Type B pancreatic cell (in vitro differentiated cells): ENCODE measurements at regions not wholly inside any gene's neighbourhood (a gene's known extent, or its start where the extent isn't known, plus 50 kb on each side); places are given as distances from the start of the nearest gene placed in this dataset.

Source experiments
- DNase-seq: peaks from one replicate; pipeline ENCODE4 v3.0.0; 2021; ENCODE audit warnings: mixed read lengths; ENCODE audit not compliant: unreplicated experiment; ENCODE audit errors: extremely low spot score
- H3K27ac Mint-ChIP-seq: 2 replicates; pipeline ENCODE4 v1.8.0; 2021; ENCODE audit warnings: mild to moderate bottlenecking, mixed read lengths
- H3K27me3 Mint-ChIP-seq: 2 replicates; pipeline ENCODE4 v1.8.0; 2021; ENCODE audit warnings: mixed read lengths
- H3K36me3 Mint-ChIP-seq: 2 replicates; pipeline ENCODE4 v1.8.0; 2021; ENCODE audit warnings: mixed read lengths
- H3K4me1 Mint-ChIP-seq: one replicate; pipeline ENCODE4 v1.8.0; 2021; ENCODE audit warnings: mixed read lengths; ENCODE audit not compliant: unreplicated experiment
- H3K4me3 Mint-ChIP-seq: 2 replicates; pipeline ENCODE4 v1.8.0; 2021; ENCODE audit warnings: mild to moderate bottlenecking, mixed read lengths
- H3K9me3 Mint-ChIP-seq: 2 replicates; pipeline ENCODE4 v1.8.0; 2021; ENCODE audit warnings: mixed read lengths
- TF ChIP-seq, protein P1 (sequence below): fragments of 200-600 bp; sonication (generic); conservative IDR thresholded peaks from 2 replicates; pipeline ENCODE4 v1.5.0; 2021; ENCODE audit warnings: antibody characterized with exemption, mild to moderate bottlenecking

DNA sequence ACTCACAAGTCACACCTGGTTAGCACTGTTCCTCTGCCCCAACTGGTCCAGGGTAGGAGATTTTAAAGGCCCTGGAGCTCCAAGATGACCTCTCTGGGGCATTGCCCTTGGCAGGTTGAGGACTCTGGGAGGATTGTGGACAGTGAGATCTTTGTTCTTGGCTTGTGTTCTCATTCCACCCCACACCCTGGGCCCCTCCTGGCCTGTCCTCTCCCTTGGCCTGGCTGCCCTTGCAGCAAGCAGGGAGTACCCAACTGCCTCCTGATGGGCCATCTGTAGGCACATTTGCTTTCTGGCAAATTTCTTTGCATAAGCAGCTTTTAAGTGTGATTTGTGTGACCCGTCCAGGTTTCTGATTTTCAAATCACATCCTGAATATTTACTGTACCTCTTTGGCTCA, 239.6 kb downstream of the UTP18 start:
- peaks cover 17% of the 10 kb centered on the region for H3K27me3 Mint-ChIP-seq
- no peak overlapping the region for H3K4me3 Mint-ChIP-seq
- peaks cover 4% of the 10 kb centered on the region for H3K4me1 Mint-ChIP-seq
- no peaks in the 10 kb centered on the region for H3K36me3 Mint-ChIP-seq
- H3K9me3 Mint-ChIP-seq, result no peaks in the 10 kb centered on the region
- no peak for DNase-seq
- no peak overlapping the region for H3K27ac Mint-ChIP-seq
- TF ChIP-seq, protein P1, sequence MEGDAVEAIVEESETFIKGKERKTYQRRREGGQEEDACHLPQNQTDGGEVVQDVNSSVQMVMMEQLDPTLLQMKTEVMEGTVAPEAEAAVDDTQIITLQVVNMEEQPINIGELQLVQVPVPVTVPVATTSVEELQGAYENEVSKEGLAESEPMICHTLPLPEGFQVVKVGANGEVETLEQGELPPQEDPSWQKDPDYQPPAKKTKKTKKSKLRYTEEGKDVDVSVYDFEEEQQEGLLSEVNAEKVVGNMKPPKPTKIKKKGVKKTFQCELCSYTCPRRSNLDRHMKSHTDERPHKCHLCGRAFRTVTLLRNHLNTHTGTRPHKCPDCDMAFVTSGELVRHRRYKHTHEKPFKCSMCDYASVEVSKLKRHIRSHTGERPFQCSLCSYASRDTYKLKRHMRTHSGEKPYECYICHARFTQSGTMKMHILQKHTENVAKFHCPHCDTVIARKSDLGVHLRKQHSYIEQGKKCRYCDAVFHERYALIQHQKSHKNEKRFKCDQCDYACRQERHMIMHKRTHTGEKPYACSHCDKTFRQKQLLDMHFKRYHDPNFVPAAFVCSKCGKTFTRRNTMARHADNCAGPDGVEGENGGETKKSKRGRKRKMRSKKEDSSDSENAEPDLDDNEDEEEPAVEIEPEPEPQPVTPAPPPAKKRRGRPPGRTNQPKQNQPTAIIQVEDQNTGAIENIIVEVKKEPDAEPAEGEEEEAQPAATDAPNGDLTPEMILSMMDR, result no peak

DNA sequence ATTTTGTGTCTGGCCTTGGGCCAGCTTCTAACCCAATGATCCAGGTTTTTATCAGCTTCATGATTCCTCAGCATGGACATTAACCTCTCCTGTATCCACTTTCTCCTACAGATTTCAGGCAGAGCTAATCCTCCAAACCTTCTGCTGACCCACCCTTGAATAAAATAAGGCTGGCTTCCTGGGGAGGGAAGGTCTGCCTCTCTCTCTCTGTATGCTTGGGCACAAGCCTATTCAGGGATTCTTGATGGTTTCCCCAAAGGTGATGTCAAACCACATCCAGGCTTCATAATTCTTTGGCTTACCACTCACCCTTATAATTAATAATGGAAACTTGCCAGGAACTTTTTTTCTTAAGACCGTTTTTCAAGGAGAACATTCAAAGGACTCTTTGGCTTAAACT, 240.1 kb downstream of the UTP18 start:
- Mint-ChIP-seq H3K27me3 (peaks cover 20% of the 10 kb centered on the region), H3K9me3 (no peaks in the 10 kb centered on the region), H3K4me1 (no peaks in the 10 kb centered on the region), H3K36me3 (no peaks in the 10 kb centered on the region), H3K27ac (no peak overlapping the region), H3K4me3 (no peak overlapping the region)
- no peak for DNase-seq
- TF ChIP-seq, protein P1, result no peak

DNA sequence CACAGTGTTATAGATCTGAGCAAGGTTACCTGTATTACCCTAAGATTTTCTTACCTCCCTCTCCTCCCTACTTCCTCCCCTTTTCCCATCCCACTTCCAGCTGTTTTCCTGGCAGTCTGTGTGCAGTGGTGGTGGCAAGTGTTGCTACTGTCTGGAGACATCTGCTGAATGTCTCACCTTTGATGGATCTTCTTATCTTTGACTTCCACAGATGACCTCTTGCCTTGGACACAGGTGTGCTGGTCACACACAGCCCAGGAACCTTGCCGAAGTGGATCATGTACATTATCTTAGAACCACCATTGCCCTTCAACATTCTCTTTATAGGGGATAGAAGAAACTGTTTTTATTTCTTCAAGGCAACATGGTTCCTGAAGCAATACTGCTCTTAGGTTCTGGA, 245.1 kb downstream of the UTP18 start:
- Mint-ChIP-seq H3K36me3 (no peaks in the 10 kb centered on the region), H3K4me1 (no peaks in the 10 kb centered on the region), H3K4me3 (no peak overlapping the region), H3K27me3 (peaks cover 25% of the 10 kb centered on the region), H3K9me3 (no peaks in the 10 kb centered on the region), H3K27ac (no peak overlapping the region)
- TF ChIP-seq, protein P1, result no peak
- no peak for DNase-seq

DNA sequence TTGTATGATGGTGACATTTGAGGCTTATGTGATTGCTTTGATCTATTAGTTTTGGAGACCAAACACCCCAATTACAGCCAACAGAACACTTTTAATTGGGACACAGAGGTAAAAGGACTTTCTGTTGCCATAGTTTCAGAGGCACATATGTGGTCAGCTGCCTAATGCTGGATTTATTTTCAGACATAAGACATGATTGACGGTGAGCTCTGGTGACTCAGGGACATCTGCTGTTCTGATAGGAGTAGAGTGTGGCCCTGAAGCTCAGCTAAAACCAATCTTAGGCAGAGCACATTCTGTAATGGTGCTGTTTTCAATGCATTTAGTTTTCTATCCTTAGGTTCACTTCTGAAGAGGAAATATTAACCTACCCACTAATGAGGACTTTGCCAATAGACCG, 247.1 kb downstream of the UTP18 start:
- no peak for DNase-seq
- Mint-ChIP-seq H3K36me3 (no peaks in the 10 kb centered on the region), H3K9me3 (no peaks in the 10 kb centered on the region), H3K27ac (no peak overlapping the region), H3K4me3 (no peak overlapping the region), H3K27me3 (peaks cover 25% of the 10 kb centered on the region), H3K4me1 (no peaks in the 10 kb centered on the region)
- TF ChIP-seq, protein P1, result no peak

DNA sequence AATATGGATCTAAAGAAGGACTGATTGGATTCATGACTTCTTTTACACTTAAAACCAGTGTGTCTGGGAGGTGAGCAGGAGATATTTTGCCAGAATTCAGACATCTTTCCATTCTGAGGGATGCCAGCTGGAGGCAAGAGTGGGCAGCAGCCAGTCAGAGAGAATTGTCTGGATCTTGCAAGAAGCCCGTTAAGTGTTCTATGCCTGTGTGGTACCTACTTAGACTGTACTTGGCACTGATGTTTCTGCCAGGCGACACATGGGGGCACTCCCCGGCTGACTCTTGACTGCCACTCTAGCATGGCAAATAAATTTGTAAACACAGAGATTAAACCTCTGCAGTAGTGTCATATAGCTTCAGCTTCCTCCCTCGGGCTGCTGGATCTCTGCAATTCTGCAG, 247.7 kb downstream of the UTP18 start:
- TF ChIP-seq, protein P1, result no peak
- no peaks in the 10 kb centered on the region for H3K4me1 Mint-ChIP-seq
- no peak for DNase-seq
- no peaks in the 10 kb centered on the region for H3K9me3 Mint-ChIP-seq
- no peak overlapping the region for H3K27ac Mint-ChIP-seq
- H3K4me3 Mint-ChIP-seq, result no peak overlapping the region
- no peaks in the 10 kb centered on the region for H3K36me3 Mint-ChIP-seq
- peaks cover 25% of the 10 kb centered on the region for H3K27me3 Mint-ChIP-seq

DNA sequence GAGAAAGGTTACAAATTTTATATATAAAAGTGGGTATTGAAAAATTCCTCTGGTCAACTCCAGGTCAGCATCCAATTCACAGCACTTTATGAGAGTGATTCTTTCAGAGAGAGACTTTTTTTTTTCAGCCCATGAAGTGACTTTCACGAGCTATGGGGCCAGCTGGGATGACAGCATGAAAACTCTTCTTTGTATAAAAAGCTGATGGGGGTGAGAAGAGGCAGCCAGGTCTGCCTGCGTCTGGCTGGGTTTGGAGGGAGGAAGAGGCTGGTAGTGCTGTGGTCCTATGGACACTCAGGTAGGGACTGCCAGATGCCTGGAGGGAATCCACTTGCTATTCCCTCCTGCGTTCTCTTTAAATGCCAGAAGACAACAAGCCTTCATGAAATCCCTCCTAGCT, 250.6 kb downstream of the UTP18 start:
- Mint-ChIP-seq H3K4me1 (no peaks in the 10 kb centered on the region), H3K27ac (no peak overlapping the region), H3K27me3 (peaks cover 7% of the 10 kb centered on the region), H3K9me3 (no peaks in the 10 kb centered on the region), H3K4me3 (no peak overlapping the region), H3K36me3 (no peaks in the 10 kb centered on the region)
- TF ChIP-seq, protein P1, result no peak
- no peak for DNase-seq
